ENCODE measurements at regions not wholly inside any gene's neighbourhood (a gene's known extent, or its start where the extent isn't known, plus 50 kb on each side); places are given as distances from the start of the nearest gene placed in this dataset.

DNA sequence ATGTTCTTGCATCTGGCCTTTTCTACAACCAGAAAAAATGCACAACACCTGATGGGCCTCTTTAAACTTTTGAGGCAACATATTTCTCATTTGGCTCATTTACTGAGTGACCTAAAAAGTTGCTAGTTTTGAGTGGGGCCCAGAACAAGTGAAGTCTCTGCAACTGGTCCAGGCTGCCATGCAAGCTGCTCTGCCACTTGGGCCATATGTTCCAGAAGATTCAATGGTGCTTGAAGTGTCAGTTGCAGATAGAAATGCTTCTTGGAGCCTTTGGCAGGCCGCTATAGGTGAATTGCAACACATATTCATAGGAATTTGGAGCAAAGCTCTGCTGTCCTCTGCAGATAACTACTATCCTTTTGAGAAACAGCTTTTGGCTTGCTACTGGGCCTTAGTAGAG is 66.4 kb upstream of the RLIM start:
- no peak overlapping the region for H3K4me3 ChIP-seq (ENCODE audit: low read depth, low read length)
- DNase-seq (ENCODE audit: low read depth), result no peak
- TF ChIP-seq, protein P1, sequence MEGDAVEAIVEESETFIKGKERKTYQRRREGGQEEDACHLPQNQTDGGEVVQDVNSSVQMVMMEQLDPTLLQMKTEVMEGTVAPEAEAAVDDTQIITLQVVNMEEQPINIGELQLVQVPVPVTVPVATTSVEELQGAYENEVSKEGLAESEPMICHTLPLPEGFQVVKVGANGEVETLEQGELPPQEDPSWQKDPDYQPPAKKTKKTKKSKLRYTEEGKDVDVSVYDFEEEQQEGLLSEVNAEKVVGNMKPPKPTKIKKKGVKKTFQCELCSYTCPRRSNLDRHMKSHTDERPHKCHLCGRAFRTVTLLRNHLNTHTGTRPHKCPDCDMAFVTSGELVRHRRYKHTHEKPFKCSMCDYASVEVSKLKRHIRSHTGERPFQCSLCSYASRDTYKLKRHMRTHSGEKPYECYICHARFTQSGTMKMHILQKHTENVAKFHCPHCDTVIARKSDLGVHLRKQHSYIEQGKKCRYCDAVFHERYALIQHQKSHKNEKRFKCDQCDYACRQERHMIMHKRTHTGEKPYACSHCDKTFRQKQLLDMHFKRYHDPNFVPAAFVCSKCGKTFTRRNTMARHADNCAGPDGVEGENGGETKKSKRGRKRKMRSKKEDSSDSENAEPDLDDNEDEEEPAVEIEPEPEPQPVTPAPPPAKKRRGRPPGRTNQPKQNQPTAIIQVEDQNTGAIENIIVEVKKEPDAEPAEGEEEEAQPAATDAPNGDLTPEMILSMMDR (IDR thresholded peaks at IDR 0.05; ENCODE audit: control insufficient read depth, extremely low read depth, insufficient read depth), result no peak

DNA sequence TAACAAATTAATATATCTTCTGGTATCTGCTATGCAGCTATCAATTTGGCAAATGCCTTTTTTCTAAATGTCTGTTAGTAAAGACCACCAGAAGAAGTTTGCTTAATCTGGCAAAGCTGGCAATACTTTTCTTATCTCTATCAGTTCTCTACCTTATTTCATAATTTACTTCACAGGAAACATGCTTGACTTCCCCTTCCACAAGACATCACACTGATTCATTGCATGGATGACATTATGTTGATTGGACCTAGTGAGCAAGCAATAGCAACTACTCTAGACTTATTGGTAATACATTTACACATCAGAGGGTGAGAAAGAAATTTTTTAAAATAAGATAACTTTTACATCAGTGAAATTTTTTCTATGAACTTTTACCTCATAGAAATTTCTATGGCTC is 66.0 kb upstream of the RLIM start:
- TF ChIP-seq, protein P1 (IDR thresholded peaks at IDR 0.05; ENCODE audit: control insufficient read depth, extremely low read depth, insufficient read depth), result no peak
- no peak overlapping the region for H3K4me3 ChIP-seq (ENCODE audit: low read depth, low read length)
- no peak for DNase-seq (ENCODE audit: low read depth)

DNA sequence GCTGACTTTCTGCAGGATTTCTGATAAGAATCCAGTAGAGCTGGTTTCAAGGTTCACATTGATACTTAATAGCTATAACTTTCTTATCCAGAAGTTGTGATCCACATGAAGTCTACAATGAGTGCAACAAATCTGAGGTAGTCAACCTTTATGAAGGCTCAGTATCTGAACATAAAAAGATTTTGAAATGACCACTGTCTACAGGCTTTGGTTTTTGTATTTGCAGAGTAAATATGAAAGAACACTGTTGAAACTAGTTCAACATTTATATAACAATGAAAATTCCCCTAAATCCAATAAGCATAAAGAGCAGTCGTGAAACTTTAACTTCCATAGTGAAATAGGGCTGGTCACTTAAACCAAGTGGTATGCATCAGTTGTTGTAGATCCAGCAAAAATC is 55.6 kb upstream of the RLIM start:
- DNase-seq (ENCODE audit: low read depth), result peak; percentile 43
- TF ChIP-seq, protein P1 (IDR thresholded peaks at IDR 0.05; ENCODE audit: control insufficient read depth, extremely low read depth, insufficient read depth), result no peak
- no peak overlapping the region for H3K4me3 ChIP-seq (ENCODE audit: low read depth, low read length)

Data from LNCaP clone FGC (cell line).